Uterus (tissue), 3 donors: ENCODE measurements at regions not wholly inside any gene's neighbourhood (a gene's known extent, or its start where the extent isn't known, plus 50 kb on each side); places are given as distances from the start of the nearest gene placed in this dataset.

Experiments
- DNase-seq, 2 donors: peaks; one replicate each; pipeline ENCODE4 v3.0.0-alpha.2; 2019 to 2020
- H3K27ac ChIP-seq, 2 donors: fragments of 200-600 bp; sonication (generic); 1 replicate in 1 of 2; 2 replicates in 1 of 2; pipeline ENCODE4 v1.5.1; 2016 to 2018
- H3K27me3 ChIP-seq, 2 donors: fragments of 200-600 bp; sonication (generic); one replicate each; pipeline ENCODE4 v1.5.1; 2018 to 2019; ENCODE audit warnings: control low read depth in 1 of 2
- H3K36me3 ChIP-seq, 2 donors: fragments of 200-600 bp; sonication (generic); one replicate each; pipeline ENCODE4 v1.5.1; 2019; ENCODE audit warnings: control low read depth in 1 of 2
- H3K4me1 ChIP-seq, 2 donors: fragments of 200-600 bp; sonication (generic); one replicate each; pipeline ENCODE4 v1.5.1; 2018 to 2019; ENCODE audit warnings: control low read depth in 1 of 2
- H3K4me3 ChIP-seq, 2 donors: fragments of 200-600 bp; sonication (generic); 1 replicate in 1 of 2; 2 replicates in 1 of 2; pipeline ENCODE4 v1.5.1; 2018 to 2019; ENCODE audit warnings: mild to moderate bottlenecking in 1 of 2
- H3K9me3 ChIP-seq, 2 donors: fragments of 200-600 bp; sonication (generic); one replicate each; pipeline ENCODE4 v1.5.1; 2019; ENCODE audit warnings: control low read depth in 1 of 2
- CTCF ChIP-seq, 4 experiments: fragments of 200-600 bp in 2 of 4; fragments of 450-650 bp in 2 of 4; sonication (generic) in 2 of 4; IDR thresholded peaks; one replicate each; pipeline ENCODE4 v1.5.1; 2016 to 2019; ENCODE audit warnings: antibody characterized with exemption in 4 of 4, mild to moderate bottlenecking in 2 of 4, moderate library complexity in 1 of 4
- POLR2A ChIP-seq, 2 donors: fragments of 450-650 bp; IDR thresholded peaks; one replicate each; pipeline ENCODE4 v1.6.1; 2016; ENCODE audit warnings: antibody characterized with exemption in 2 of 2, mild to moderate bottlenecking in 1 of 2, moderate library complexity in 1 of 2
- intact Hi-C: fragments of 100-400 bp; cut with DNase I; formaldehyde crosslinking; loops from one replicate; pipeline ENCODE4 v1.15.1; 2023; ENCODE audit warnings: low total_unique reads
- donor health status: DM: yes; HTN: yes; CAD: no.

GRCh38 chr4:166229799-166230198 lies 356.8 kb downstream of the TLL1 start:
- H3K4me1 ChIP-seq: no peaks in the 10 kb centered on the region
- intact Hi-C loops: no loop called here

GRCh38 chr4:166230841-166231240 lies 357.8 kb downstream of the TLL1 start:
- no peak overlapping the region for H3K4me3 ChIP-seq
- no peaks in the 10 kb centered on the region for H3K36me3 ChIP-seq
- no peak overlapping the region for H3K27ac ChIP-seq
- intact Hi-C loops: no loop called here
- no peaks in the 10 kb centered on the region for H3K9me3 ChIP-seq
- TF ChIP-seq POLR2A (IDR thresholded peaks at IDR 0.05) (no peak), CTCF (IDR thresholded peaks at IDR 0.05) (no peak)
- no peaks in the 10 kb centered on the region for H3K4me1 ChIP-seq
- H3K27me3 ChIP-seq: no peaks in the 10 kb centered on the region
- no peak for DNase-seq

More at GRCh38 chr4:166229799-166230198, 356.8 kb downstream of the TLL1 start:
- TF ChIP-seq POLR2A (IDR thresholded peaks at IDR 0.05): no peak
- no peak for TF ChIP-seq CTCF (IDR thresholded peaks at IDR 0.05)
- Histone ChIP-seq H3K4me3 (no peak overlapping the region), H3K27me3 (no peaks in the 10 kb centered on the region), H3K36me3 (no peaks in the 10 kb centered on the region), H3K27ac (no peak overlapping the region), H3K9me3 (no peaks in the 10 kb centered on the region)
- DNase-seq: no peak

GRCh38 chr4:166239354-166239753 lies 366.3 kb downstream of the TLL1 start:
- Histone ChIP-seq H3K4me3 (no peak overlapping the region), H3K27ac (no peak overlapping the region), H3K9me3 (peaks cover 0 to 3% of the 10 kb centered on the region in 2 donors), H3K27me3 (no peaks in the 10 kb centered on the region), H3K4me1 (no peaks in the 10 kb centered on the region), H3K36me3 (no peaks in the 10 kb centered on the region)
- intact Hi-C loops: no loop called here
- TF ChIP-seq CTCF (IDR thresholded peaks at IDR 0.05) (no peak), POLR2A (IDR thresholded peaks at IDR 0.05) (no peak)
- DNase-seq: no peak

GRCh38 chr4:166252487-166253402 lies 379.7 kb downstream of the TLL1 start:
- no peak overlapping the region for H3K27ac ChIP-seq
- no peaks in the 10 kb centered on the region for H3K4me1 ChIP-seq
- no peaks in the 10 kb centered on the region for H3K36me3 ChIP-seq
- no peaks in the 10 kb centered on the region for H3K27me3 ChIP-seq
- no peak for DNase-seq
- no peaks in the 10 kb centered on the region for H3K9me3 ChIP-seq
- intact Hi-C loops: no loop called here
- TF ChIP-seq CTCF (IDR thresholded peaks at IDR 0.05) (peak in 1 of 4 experiments; percentile 7), POLR2A (IDR thresholded peaks at IDR 0.05) (no peak)
- no peak overlapping the region for H3K4me3 ChIP-seq

GRCh38 chr4:166257276-166257675 lies 384.2 kb downstream of the TLL1 start:
- Histone ChIP-seq H3K4me1 (no peaks in the 10 kb centered on the region), H3K27ac (no peak overlapping the region), H3K36me3 (no peaks in the 10 kb centered on the region), H3K4me3 (no peak overlapping the region), H3K9me3 (no peaks in the 10 kb centered on the region), H3K27me3 (no peaks in the 10 kb centered on the region)
- DNase-seq: no peak
- no peak for TF ChIP-seq CTCF (IDR thresholded peaks at IDR 0.05)
- no peak for TF ChIP-seq POLR2A (IDR thresholded peaks at IDR 0.05)
- intact Hi-C loops: no loop called here
